ENCODE measurements at regions not wholly inside any gene's neighbourhood (a gene's known extent, or its start where the extent isn't known, plus 50 kb on each side); places are given as distances from the start of the nearest gene placed in this dataset.
A peak's percentile ranks its signal among the peaks of the same experiment; 100 is the strongest.

- H3K36me3 Mint-ChIP-seq (ENCODE audit: low read depth) = no peaks in the 10 kb centered on the region
- no peak overlapping the region for H3K27ac Mint-ChIP-seq (ENCODE audit: unreplicated experiment)
- no peak overlapping the region for H3K4me3 Mint-ChIP-seq (ENCODE audit: unreplicated experiment)
- DNase-seq (ENCODE audit: low spot score) = no peak
- H3K9me3 Mint-ChIP-seq (ENCODE audit: low read depth) = peaks cover 18% of the 10 kb centered on the region
- TF ChIP-seq CTCF (IDR thresholded peaks at IDR 0.05) = no peak
- no peaks in the 10 kb centered on the region for H3K4me1 Mint-ChIP-seq (ENCODE audit: low read depth)
- peaks cover 7% of the 10 kb centered on the region for H3K27me3 Mint-ChIP-seq (ENCODE audit: low read depth)
Measured at GRCh38 chr2:57796527-57796926, 250.1 kb upstream of the VRK2 start.

DNA sequence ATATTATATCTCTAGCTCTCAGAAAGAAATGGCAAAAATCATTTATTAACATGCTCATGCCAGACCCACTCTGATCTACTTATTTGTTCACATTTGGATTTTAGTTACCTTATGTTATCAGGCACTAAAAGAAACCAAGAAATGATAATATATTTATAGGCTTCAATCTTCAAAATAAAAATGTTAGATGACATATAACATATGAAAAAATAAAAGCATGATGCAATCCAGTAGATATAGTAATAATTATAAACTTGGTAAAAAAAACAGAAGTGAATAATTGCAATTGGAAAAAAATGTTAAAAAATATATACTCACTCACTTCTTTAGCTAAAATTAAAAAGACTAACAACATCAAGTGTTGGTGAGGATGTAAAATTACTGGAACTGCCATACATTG is 248.3 kb upstream of the VRK2 start:
- DNase-seq (ENCODE audit: low spot score) = no peak
- H3K4me3 Mint-ChIP-seq (ENCODE audit: unreplicated experiment) = no peak overlapping the region
- H3K4me1 Mint-ChIP-seq (ENCODE audit: low read depth) = no peaks in the 10 kb centered on the region
- H3K36me3 Mint-ChIP-seq (ENCODE audit: low read depth) = no peaks in the 10 kb centered on the region
- peaks cover 12% of the 10 kb centered on the region for H3K9me3 Mint-ChIP-seq (ENCODE audit: low read depth)
- TF ChIP-seq CTCF (IDR thresholded peaks at IDR 0.05) = no peak
- peaks cover 4% of the 10 kb centered on the region for H3K27me3 Mint-ChIP-seq (ENCODE audit: low read depth)
- H3K27ac Mint-ChIP-seq (ENCODE audit: unreplicated experiment) = no peak overlapping the region

DNA sequence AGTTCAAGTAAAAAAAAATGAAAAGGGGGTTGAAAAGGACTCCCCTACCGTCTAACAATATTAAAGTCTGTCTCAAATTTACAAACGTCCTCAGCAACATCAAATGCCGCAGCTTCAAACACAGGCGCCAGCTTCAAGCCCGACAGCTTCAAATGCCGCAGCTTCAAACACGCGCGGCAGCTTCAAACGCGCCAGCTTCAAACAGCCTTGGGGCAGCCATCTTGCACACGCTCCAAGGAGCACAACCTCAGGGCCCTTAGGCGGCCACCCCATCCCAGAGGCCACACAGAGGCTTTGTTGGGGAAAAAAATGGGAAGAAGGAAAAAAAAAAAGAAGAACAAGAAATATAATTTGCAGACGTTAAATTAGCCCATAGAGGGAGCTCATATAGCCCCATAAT is 244.4 kb upstream of the VRK2 start:
- TF ChIP-seq CTCF (IDR thresholded peaks at IDR 0.05) = no peak
- peak; percentile 44 for DNase-seq (ENCODE audit: low spot score)
- H3K27me3 Mint-ChIP-seq (ENCODE audit: low read depth) = peaks cover 4% of the 10 kb centered on the region
- peaks cover 12% of the 10 kb centered on the region for H3K9me3 Mint-ChIP-seq (ENCODE audit: low read depth)
- no peak overlapping the region for H3K4me3 Mint-ChIP-seq (ENCODE audit: unreplicated experiment)
- no peaks in the 10 kb centered on the region for H3K4me1 Mint-ChIP-seq (ENCODE audit: low read depth)
- H3K27ac Mint-ChIP-seq (ENCODE audit: unreplicated experiment) = no peak overlapping the region
- no peaks in the 10 kb centered on the region for H3K36me3 Mint-ChIP-seq (ENCODE audit: low read depth)

GRCh38 chr2:57804971-57805370 is 241.6 kb upstream of the VRK2 start:
- no peak overlapping the region for H3K4me3 Mint-ChIP-seq (ENCODE audit: unreplicated experiment)
- no peaks in the 10 kb centered on the region for H3K4me1 Mint-ChIP-seq (ENCODE audit: low read depth)
- no peaks in the 10 kb centered on the region for H3K36me3 Mint-ChIP-seq (ENCODE audit: low read depth)
- H3K27me3 Mint-ChIP-seq (ENCODE audit: low read depth) = peaks cover 5% of the 10 kb centered on the region
- no peaks in the 10 kb centered on the region for H3K9me3 Mint-ChIP-seq (ENCODE audit: low read depth)
- no peak for TF ChIP-seq CTCF (IDR thresholded peaks at IDR 0.05)
- DNase-seq (ENCODE audit: low spot score) = no peak
- H3K27ac Mint-ChIP-seq (ENCODE audit: unreplicated experiment) = no peak overlapping the region

DNA sequence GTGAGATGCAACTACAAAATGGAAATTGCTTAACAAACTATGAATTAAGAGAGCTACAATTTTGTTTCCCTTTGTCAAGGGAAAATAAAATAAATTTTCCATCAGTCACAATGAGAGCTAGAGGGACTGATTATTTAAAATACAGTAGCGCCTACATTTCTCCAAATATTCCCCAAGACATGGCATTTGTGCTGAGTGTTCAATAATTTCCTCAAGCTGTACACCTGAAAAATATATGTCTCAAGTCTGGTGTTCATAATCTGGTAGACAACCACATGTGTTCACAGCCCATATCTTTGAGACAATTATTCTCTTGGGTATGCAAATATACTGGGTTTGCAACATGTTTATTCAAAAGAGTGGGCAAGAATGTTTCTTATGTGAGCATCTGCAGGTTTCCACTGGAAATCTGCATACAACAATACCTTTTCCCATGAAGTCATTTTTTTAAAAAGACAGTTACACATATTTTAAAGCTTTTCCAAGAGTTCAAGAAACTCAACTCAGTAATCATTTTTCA is 240.1 kb upstream of the VRK2 start:
- Mint-ChIP-seq H3K9me3 (ENCODE audit: low read depth) (no peaks in the 10 kb centered on the region), H3K4me1 (ENCODE audit: low read depth) (no peaks in the 10 kb centered on the region), H3K4me3 (ENCODE audit: unreplicated experiment) (no peak overlapping the region)

More for the DNA sequence above, 240.1 kb upstream of the VRK2 start:
- Mint-ChIP-seq H3K27ac (ENCODE audit: unreplicated experiment) (no peak overlapping the region), H3K36me3 (ENCODE audit: low read depth) (no peaks in the 10 kb centered on the region), H3K27me3 (ENCODE audit: low read depth) (peaks cover 5% of the 10 kb centered on the region)
- no peak for TF ChIP-seq CTCF (IDR thresholded peaks at IDR 0.05)
- DNase-seq (ENCODE audit: low spot score) = no peak
